ENCODE measurements at regions not wholly inside any gene's neighbourhood (a gene's known extent, or its start where the extent isn't known, plus 50 kb on each side); places are given as distances from the start of the nearest gene placed in this dataset.

GRCh38 chrX:13476384-13476783 is 93.0 kb upstream of the EGFL6 start:
- TF ChIP-seq ZZZ3 (IDR thresholded peaks at IDR 0.05; ENCODE audit: control insufficient read depth, insufficient read length, low read depth), result no peak
- TF ChIP-seq EZH2 (IDR thresholded peaks at IDR 0.05; ENCODE audit: borderline replicate concordance, control insufficient read depth, low read depth, low read length), result no peak
- no peak for TF ChIP-seq CREB1 (IDR thresholded peaks at IDR 0.05; ENCODE audit: low read depth)
